ENCODE measurements at regions not wholly inside any gene's neighbourhood (a gene's known extent, or its start where the extent isn't known, plus 50 kb on each side); places are given as distances from the start of the nearest gene placed in this dataset.

DNA sequence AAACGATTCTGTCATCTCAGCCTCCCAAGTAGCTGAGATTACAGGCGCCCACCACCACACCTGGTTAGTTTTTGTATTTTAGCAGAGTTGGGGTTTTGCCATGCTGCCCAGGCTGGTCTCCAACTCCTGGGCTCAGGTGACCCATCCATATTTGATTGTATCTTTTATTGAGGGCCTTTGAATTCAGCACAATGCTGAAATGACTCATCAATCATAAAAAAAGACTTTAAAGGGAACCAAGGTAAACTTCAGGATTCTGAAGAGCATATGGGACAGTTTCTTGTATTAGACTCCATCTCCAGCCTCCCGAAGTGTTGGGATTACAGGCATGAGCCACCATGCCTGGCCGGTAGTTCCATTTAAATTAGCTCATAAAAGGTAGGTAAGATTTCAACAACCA is 232.2 kb downstream of the SETD4 start:
- Mint-ChIP-seq H3K36me3 (ENCODE audit: insufficient read depth in 1 of 3, low read depth in 3 of 3) (no peaks in the 10 kb centered on the region), H3K9me3 (no peaks in the 10 kb centered on the region; a peak in 2 of 5 replicates), H3K27me3 (ENCODE audit: low read depth) (peaks cover 3% of the 10 kb centered on the region; the same call in 1 of the 2 replicates), H3K27ac (no peak overlapping the region), H3K4me3 (no peak overlapping the region), H3K4me1 (peaks cover 8 to 9% of the 10 kb centered on the region in 2 experiments)
- Histone ChIP-seq H2BK20ac (ENCODE audit: low read depth, low read length, poor library complexity, severe bottlenecking) (no peak overlapping the region), H3K9ac (ENCODE audit: extremely low read depth, insufficient read length, low read length) (no peak overlapping the region), H3K79me1 (ENCODE audit: insufficient read depth, low read depth, low read length, poor library complexity, severe bottlenecking) (no peaks in the 10 kb centered on the region), H2BK120ac (ENCODE audit: low read depth, low read length, poor library complexity, severe bottlenecking) (no peak overlapping the region), H3K14ac (ENCODE audit: insufficient read depth, low read length) (no peak overlapping the region), H3K18ac (ENCODE audit: insufficient read length, low read depth, low read length) (no peak overlapping the region), H4K20me1 (ENCODE audit: control insufficient read depth, insufficient read depth, insufficient read length) (no peaks in the 10 kb centered on the region), H3K4ac (ENCODE audit: low read depth, low read length) (no peak overlapping the region), H3K23ac (ENCODE audit: insufficient read length, low read depth, low read length) (no peak overlapping the region), H3K79me2 (ENCODE audit: insufficient read depth, low read length) (no peaks in the 10 kb centered on the region), H4K8ac (replicated peaks; ENCODE audit: insufficient read length, low read depth, low read length) (no peak overlapping the region), H2AFZ (ENCODE audit: low read length) (no peak overlapping the region), H3K27ac (ENCODE audit: insufficient read length, low read depth, low read length) (no peak overlapping the region), H3K4me2 (ENCODE audit: insufficient read depth, insufficient read length, low read length) (no peak overlapping the region), H3K9me3 (ENCODE audit: control insufficient read depth, low read depth, low read length) (no peaks in the 10 kb centered on the region), H3T11ph (ENCODE audit: low read length) (no peak overlapping the region), H3K4me1 (ENCODE audit: insufficient read depth, low read length) (no peaks in the 10 kb centered on the region; the same call in 1 of the 2 replicates), H2BK15ac (ENCODE audit: low read depth, low read length) (no peak overlapping the region), H3K56ac (ENCODE audit: insufficient read length, low read depth, low read length) (no peak overlapping the region), H2BK5ac (ENCODE audit: insufficient read length, low read length) (no peak overlapping the region), H4K5ac (ENCODE audit: insufficient read length, low read depth, low read length) (no peak overlapping the region), H3K27me3 (ENCODE audit: insufficient read depth, low read length) (no peaks in the 10 kb centered on the region), H2BK12ac (ENCODE audit: insufficient read length, low read depth, low read length) (no peak overlapping the region), H3K23me2 (ENCODE audit: insufficient read length, low read depth, low read length, poor library complexity, severe bottlenecking) (no peaks in the 10 kb centered on the region), H4K91ac (ENCODE audit: insufficient read length, low read depth, low read length) (no peak overlapping the region), H2AK5ac (ENCODE audit: insufficient read length, low read length) (no peak overlapping the region)
- no peak for DNase-seq
- TF ChIP-seq, protein P1, sequence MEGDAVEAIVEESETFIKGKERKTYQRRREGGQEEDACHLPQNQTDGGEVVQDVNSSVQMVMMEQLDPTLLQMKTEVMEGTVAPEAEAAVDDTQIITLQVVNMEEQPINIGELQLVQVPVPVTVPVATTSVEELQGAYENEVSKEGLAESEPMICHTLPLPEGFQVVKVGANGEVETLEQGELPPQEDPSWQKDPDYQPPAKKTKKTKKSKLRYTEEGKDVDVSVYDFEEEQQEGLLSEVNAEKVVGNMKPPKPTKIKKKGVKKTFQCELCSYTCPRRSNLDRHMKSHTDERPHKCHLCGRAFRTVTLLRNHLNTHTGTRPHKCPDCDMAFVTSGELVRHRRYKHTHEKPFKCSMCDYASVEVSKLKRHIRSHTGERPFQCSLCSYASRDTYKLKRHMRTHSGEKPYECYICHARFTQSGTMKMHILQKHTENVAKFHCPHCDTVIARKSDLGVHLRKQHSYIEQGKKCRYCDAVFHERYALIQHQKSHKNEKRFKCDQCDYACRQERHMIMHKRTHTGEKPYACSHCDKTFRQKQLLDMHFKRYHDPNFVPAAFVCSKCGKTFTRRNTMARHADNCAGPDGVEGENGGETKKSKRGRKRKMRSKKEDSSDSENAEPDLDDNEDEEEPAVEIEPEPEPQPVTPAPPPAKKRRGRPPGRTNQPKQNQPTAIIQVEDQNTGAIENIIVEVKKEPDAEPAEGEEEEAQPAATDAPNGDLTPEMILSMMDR (conservative IDR thresholded peaks at IDR 0.05): no peak
- WGBS (ENCODE audit: extremely low coverage, insufficient read length, low lambda C conversion rate): no CpG with 5 or more reads among the region's 4 CpGs

All from H9 (cell line).